Activated T-helper 2 cell treated with anti-CD3 and anti-CD28 coated beads, Interferon-gamma antibody, Interleukin-2, Interleukin-4, amounts not matched to agents 10 μg/mL and 5 μg/mL and 100 μg/mL, durations not matched to agents 14 hours and 24 hours and 36 hours (primary cell): ENCODE measurements at regions not wholly inside any gene's neighbourhood (a gene's known extent, or its start where the extent isn't known, plus 50 kb on each side); places are given as distances from the start of the nearest gene placed in this dataset.
"Not testable (repeated sequence)": the region's sequence is repeated elsewhere in the genome, so short reads cannot be mapped to it uniquely, and the experiment has no call there.

ENCODE experiments used
- DNase-seq: peaks from one replicate; pipeline ENCODE4 v3.0.0; 2021; ENCODE audit warnings: low spot score
- H3K27ac Mint-ChIP-seq: one replicate; pipeline ENCODE4 v1.8.0; 2021; ENCODE audit warnings: mixed read lengths
- H3K27me3 Mint-ChIP-seq: one replicate; pipeline ENCODE4 v1.8.0; 2021; ENCODE audit warnings: low read depth, mixed read lengths
- H3K36me3 Mint-ChIP-seq: one replicate; pipeline ENCODE4 v1.8.0; 2021; ENCODE audit warnings: low read depth, mixed read lengths
- H3K4me1 Mint-ChIP-seq: one replicate; pipeline ENCODE4 v1.8.0; 2021; ENCODE audit warnings: low read depth, mixed read lengths
- H3K4me3 Mint-ChIP-seq: one replicate; pipeline ENCODE4 v1.8.0; 2021; ENCODE audit warnings: low read depth, mild to moderate bottlenecking, moderate library complexity, mixed read lengths
- H3K9me3 Mint-ChIP-seq: one replicate; pipeline ENCODE4 v1.8.0; 2021; ENCODE audit warnings: mixed read lengths
- intact Hi-C: fragments of 100-400 bp; cut with micrococcal nuclease; formaldehyde crosslinking; loops from one replicate; pipeline ENCODE4 v1.15.1; 2023

DNA sequence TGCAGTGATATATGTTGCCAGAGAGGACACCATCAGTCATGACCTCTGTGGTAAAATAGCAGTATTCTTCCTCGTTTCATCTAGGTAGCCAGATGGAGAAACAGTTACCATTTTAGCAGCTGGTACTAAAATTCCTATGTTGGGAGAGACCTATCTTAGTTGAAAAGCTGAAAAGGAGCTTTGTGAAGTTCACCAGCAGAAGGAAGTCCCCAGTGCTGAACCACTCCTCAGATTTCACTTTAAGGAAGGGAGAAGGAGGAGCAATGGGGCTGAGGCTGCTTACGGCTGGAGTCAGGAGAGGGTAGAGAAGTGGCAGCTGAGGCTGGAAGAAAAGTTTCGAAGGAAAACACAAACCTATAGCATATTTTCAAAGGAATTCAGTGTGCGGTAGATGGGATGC lies 103.7 kb downstream of the ATXN3L start:
- no peak overlapping the region for H3K27ac Mint-ChIP-seq
- intact Hi-C loops, result no loop called here
- H3K4me3 Mint-ChIP-seq, result no peak overlapping the region
- no peak for DNase-seq
- H3K27me3 Mint-ChIP-seq, result no peaks in the 10 kb centered on the region
- no peaks in the 10 kb centered on the region for H3K36me3 Mint-ChIP-seq
- peaks cover 6% of the 10 kb centered on the region for H3K4me1 Mint-ChIP-seq
- H3K9me3 Mint-ChIP-seq, result no peaks in the 10 kb centered on the region

DNA sequence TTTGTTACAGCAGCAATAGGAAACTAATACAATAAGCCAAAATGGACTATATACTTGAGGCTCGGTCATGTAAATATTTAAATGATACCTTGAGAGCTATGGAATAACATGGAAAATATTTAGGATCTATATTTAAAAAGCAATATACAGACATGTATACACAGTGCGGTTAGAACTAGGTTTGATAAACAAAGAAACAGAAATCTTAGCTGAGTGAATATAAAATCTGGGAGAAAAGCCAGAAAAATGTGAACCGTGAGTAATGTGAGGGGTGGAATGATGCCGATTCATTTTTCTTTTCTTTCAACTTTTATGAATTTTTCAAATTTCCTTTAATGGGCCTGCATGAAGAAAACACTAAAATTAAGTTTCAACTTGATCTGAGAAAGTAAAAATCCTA lies 104.1 kb downstream of the ATXN3L start:
- Mint-ChIP-seq H3K4me3 (no peak overlapping the region), H3K9me3 (no peaks in the 10 kb centered on the region), H3K27ac (no peak overlapping the region), H3K36me3 (no peaks in the 10 kb centered on the region), H3K4me1 (peaks cover 3% of the 10 kb centered on the region), H3K27me3 (no peaks in the 10 kb centered on the region)
- intact Hi-C loops, result no loop called here
- DNase-seq, result no peak

DNA sequence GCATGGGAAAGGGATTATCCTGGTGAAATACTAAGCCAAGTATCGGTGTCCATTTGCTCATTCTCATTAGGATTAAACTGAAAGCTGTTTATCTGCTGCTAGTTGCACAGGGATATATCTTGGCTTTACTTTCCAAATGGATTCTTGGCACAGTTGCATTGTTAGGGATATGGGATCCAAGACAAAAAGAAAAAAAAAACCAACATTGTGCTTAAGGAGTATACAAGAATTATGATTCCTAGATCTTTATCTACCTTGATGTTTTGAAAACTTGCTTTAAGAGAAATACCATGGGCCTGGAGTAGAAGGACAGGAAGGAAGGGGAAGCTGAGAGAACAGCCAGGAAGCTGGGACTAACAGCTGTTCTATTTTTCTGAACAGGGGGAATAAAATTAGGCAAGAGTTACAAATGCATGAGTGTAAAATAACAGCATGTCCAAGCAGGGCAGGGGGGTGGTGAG lies 107.6 kb downstream of the ATXN3L start:
- intact Hi-C loops, result no loop called here
- Mint-ChIP-seq H3K27me3 (no peaks in the 10 kb centered on the region), H3K4me1 (peaks cover 3% of the 10 kb centered on the region), H3K4me3 (no peak overlapping the region), H3K27ac (no peak overlapping the region), H3K9me3 (no peaks in the 10 kb centered on the region), H3K36me3 (no peaks in the 10 kb centered on the region)
- no peak for DNase-seq

GRCh38 chrX:13210142-13210541 lies 109.7 kb downstream of the ATXN3L start:
- H3K4me1 Mint-ChIP-seq, H3K4me3 Mint-ChIP-seq, DNase-seq, H3K27me3 Mint-ChIP-seq, H3K27ac Mint-ChIP-seq, intact Hi-C loops, H3K9me3 Mint-ChIP-seq, H3K36me3 Mint-ChIP-seq: not testable (repeated sequence)

- H3K27me3 Mint-ChIP-seq, intact Hi-C loops, H3K4me1 Mint-ChIP-seq, H3K4me3 Mint-ChIP-seq, H3K27ac Mint-ChIP-seq, H3K36me3 Mint-ChIP-seq, H3K9me3 Mint-ChIP-seq, DNase-seq: not testable (repeated sequence)
Observed at GRCh38 chrX:13209704-13210103, 110.1 kb downstream of the ATXN3L start.

GRCh38 chrX:13208281-13208935 lies 111.4 kb downstream of the ATXN3L start:
- Mint-ChIP-seq H3K36me3 (no peaks in the 10 kb centered on the region), H3K9me3 (no peaks in the 10 kb centered on the region)
- intact Hi-C loops, result no loop called here

GRCh38 chrX:13203271-13203670 lies 116.6 kb downstream of the ATXN3L start:
- no peaks in the 10 kb centered on the region for H3K4me1 Mint-ChIP-seq
- no peaks in the 10 kb centered on the region for H3K9me3 Mint-ChIP-seq
- H3K27me3 Mint-ChIP-seq, result no peaks in the 10 kb centered on the region
- no peak overlapping the region for H3K4me3 Mint-ChIP-seq
- H3K27ac Mint-ChIP-seq, result no peak overlapping the region
- no peak for DNase-seq
- no peaks in the 10 kb centered on the region for H3K36me3 Mint-ChIP-seq
- intact Hi-C loops, result no loop called here

More at GRCh38 chrX:13208281-13208935, 111.4 kb downstream of the ATXN3L start:
- Mint-ChIP-seq H3K4me1 (peaks cover 3% of the 10 kb centered on the region), H3K27me3 (no peaks in the 10 kb centered on the region), H3K27ac (no peak overlapping the region), H3K4me3 (no peak overlapping the region)
- no peak for DNase-seq

DNA sequence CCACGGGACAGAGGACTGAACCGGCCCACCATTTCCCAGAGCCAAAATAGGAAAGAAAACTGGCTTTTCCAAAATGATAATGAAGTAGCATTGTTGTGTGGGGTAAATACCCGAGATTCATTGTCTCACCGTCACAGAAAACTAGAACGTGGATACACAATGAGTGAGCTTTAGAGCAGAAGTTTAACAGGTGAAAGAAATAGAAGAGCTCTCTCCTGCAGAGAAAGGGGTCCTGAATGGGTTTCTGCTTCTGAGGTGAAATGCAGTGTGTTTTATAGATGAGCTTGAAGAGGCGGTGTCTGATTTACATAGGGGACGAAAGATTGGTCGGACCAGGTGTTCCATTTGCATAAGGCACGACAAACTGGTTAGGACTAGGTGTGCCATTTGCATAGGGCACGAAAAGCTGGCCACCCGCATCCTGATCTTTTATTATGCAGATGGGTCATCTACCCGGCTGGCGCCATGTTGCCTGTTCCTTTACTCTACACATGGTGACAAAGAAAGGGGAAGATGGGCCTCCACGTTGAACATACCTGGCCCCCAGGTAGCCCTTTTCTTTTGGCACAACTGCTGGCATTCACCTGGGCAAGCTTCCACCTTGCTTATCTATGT lies 118.1 kb downstream of the ATXN3L start:
- Mint-ChIP-seq H3K4me3 (no peak overlapping the region), H3K36me3 (no peaks in the 10 kb centered on the region), H3K4me1 (no peaks in the 10 kb centered on the region), H3K9me3 (no peaks in the 10 kb centered on the region), H3K27ac (no peak overlapping the region), H3K27me3 (no peaks in the 10 kb centered on the region)
- no peak for DNase-seq
- intact Hi-C loops, result no loop called here

DNA sequence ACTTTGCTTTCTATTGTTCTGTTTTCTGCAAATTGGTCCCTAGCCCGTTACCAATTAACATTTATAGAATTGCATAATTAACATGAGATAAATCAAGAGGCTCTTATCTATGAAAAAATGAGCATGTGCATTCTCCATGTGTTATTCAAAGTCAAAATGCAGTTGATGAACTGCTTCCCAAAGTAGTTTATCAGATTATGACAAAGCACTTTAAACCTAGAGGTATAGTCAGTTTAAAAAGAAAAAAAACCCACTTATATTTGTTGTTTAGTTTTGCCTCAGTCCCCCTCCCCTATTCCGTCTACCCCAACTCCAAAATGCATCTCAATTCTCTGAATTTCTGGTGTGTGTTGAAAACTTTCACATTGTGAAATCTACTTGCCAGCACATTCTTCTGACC lies 119.5 kb downstream of the ATXN3L start:
- DNase-seq, result no peak
- Mint-ChIP-seq H3K27ac (no peak overlapping the region), H3K27me3 (no peaks in the 10 kb centered on the region), H3K9me3 (no peaks in the 10 kb centered on the region), H3K36me3 (no peaks in the 10 kb centered on the region), H3K4me3 (no peak overlapping the region), H3K4me1 (no peaks in the 10 kb centered on the region)
- intact Hi-C loops, result no loop called here

DNA sequence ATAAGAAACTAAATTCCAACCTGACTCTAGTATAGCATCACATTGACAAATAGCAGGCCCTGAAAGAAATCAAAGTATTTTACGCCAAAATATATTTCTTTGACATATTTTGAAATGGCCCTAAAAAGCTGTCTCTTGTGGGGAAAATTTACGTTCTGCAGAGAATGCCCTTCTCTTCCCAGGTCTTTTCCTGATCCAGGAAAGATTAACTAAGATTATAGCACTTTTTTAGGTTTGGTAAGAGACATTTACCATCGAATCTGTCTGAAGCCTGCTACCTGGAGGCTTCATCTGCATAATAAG lies 121.1 kb downstream of the ATXN3L start:
- intact Hi-C loops, result no loop called here
- Mint-ChIP-seq H3K27me3 (no peaks in the 10 kb centered on the region), H3K36me3 (no peaks in the 10 kb centered on the region), H3K27ac (no peak overlapping the region), H3K9me3 (no peaks in the 10 kb centered on the region), H3K4me3 (no peak overlapping the region), H3K4me1 (peaks cover 2% of the 10 kb centered on the region)
- no peak for DNase-seq

GRCh38 chrX:13198056-13198761 lies 121.6 kb downstream of the ATXN3L start:
- no peaks in the 10 kb centered on the region for H3K36me3 Mint-ChIP-seq

DNA sequence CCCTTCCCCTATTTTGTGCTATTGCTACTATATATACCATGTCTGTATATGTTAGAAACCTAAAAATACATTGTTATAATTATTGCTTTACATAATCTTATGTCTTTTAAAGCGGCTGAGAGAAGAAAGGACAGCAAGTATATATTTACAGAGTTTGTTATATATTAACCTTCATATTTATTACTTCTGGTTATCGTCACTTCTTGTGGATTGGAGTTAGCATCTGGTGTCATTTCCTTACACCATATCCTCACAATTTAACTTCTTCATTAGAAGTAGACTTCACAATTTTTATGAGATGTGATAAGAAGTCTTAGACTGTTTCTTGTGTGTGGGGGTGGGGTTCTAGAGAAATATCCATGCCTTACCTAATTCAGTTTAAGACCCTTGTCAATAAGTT lies 123.1 kb downstream of the ATXN3L start:
- Mint-ChIP-seq H3K4me3 (no peak overlapping the region), H3K9me3 (no peaks in the 10 kb centered on the region), H3K27me3 (no peaks in the 10 kb centered on the region), H3K36me3 (no peaks in the 10 kb centered on the region), H3K27ac (no peak overlapping the region), H3K4me1 (peaks cover 2% of the 10 kb centered on the region)
- no peak for DNase-seq
- intact Hi-C loops, result no loop called here

More at GRCh38 chrX:13198056-13198761, 121.6 kb downstream of the ATXN3L start:
- Mint-ChIP-seq H3K9me3 (no peaks in the 10 kb centered on the region), H3K27ac (no peak overlapping the region), H3K4me3 (no peak overlapping the region), H3K4me1 (peaks cover 2% of the 10 kb centered on the region), H3K27me3 (no peaks in the 10 kb centered on the region)
- no peak for DNase-seq
- intact Hi-C loops, result no loop called here

DNA sequence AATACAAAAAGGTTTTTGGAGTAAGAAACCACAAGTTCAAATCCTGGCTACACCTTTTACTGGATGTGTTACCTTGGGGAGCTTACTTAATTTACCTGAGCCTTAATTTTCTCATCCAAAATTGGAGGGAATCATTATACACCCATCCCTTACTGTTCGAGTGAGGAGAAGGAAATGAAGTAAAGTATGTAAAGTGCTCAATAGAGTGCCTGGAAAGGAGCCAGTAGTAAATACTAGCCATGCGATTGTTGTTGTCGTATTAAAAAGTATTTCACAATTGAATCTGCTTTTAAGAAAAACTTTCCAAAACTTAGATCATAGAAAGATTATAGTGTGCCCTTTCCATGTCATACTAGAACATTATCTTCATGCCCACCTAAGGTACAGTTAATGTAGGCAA lies 124.5 kb downstream of the ATXN3L start:
- H3K9me3 Mint-ChIP-seq, result no peaks in the 10 kb centered on the region
- no peak overlapping the region for H3K27ac Mint-ChIP-seq
- intact Hi-C loops, result no loop called here
- H3K27me3 Mint-ChIP-seq, result no peaks in the 10 kb centered on the region
- peaks cover 2% of the 10 kb centered on the region for H3K4me1 Mint-ChIP-seq
- no peaks in the 10 kb centered on the region for H3K36me3 Mint-ChIP-seq
- H3K4me3 Mint-ChIP-seq, result no peak overlapping the region
- no peak for DNase-seq
